ENCODE measurements at regions not wholly inside any gene's neighbourhood (a gene's known extent, or its start where the extent isn't known, plus 50 kb on each side); places are given as distances from the start of the nearest gene placed in this dataset.
A peak's percentile ranks its signal among the peaks of the same experiment; 100 is the strongest.

DNA sequence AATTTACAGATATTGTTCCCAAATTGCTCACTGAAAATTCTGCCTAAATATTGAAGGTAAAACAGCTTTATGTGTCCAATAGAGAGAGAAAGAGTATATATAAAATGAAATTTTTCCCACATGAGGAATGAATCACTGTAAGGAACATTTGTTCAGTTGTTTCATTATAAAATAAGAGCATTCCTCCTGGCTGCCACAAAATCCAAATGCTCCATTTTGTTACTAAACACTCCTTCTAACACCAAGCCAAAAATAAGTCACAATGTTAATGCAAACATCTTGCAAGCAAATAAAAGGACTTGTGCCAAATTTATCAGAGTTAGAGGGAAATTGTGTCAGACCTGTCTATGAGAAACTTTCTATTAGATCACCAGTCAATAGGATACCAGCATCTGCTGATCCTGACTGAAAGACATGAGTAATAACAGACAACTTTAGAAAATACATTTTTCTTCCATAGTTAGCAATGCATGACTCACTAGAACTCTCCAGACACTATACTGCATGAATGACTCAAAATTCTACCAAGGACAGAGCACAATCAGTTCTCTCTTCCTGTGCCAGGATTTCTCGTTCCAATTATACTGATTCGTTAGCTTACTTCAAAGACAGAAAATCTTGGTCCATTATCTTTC, 83.5 kb upstream of the FNDC3A start:
- BruUV-seq (replicated peaks), result no TSS peak
- no peaks in the 10 kb centered on the region for H3K27me3 ChIP-seq (replicated peaks; ENCODE audit: insufficient read depth, low read depth, low read length, poor library complexity)
- H3K4me1 ChIP-seq (ENCODE audit: insufficient read depth, low read length, poor library complexity, severe bottlenecking), result no peaks in the 10 kb centered on the region
- H3K27ac ChIP-seq (ENCODE audit: low read depth, low read length, poor library complexity, severe bottlenecking), result no peak overlapping the region
- H3K9me3 ChIP-seq (ENCODE audit: low read depth, low read length, poor library complexity, severe bottlenecking), result no peaks in the 10 kb centered on the region
- H3K36me3 ChIP-seq (ENCODE audit: insufficient read depth, low read length, poor library complexity, severe bottlenecking), result no peaks in the 10 kb centered on the region
- H3K4me3 ChIP-seq (ENCODE audit: low read depth, low read length, poor library complexity, severe bottlenecking), result no peak overlapping the region
- intact Hi-C loops (cut with micrococcal nuclease; ENCODE audit: unreplicated experiment), result no loop called here
- no peak for TF ChIP-seq EZH2 (IDR thresholded peaks at IDR 0.05; ENCODE audit: borderline replicate concordance, low read depth, low read length, poor library complexity, severe bottlenecking)
- TF ChIP-seq CTCF (conservative IDR thresholded peaks at IDR 0.05; ENCODE audit: low read depth, low read length), result no peak
- ChIA-PET POLR2A (ENCODE audit: low non-redundant PET) (no interaction called here), CTCF (no interaction called here)
- DNase-seq (ENCODE audit: low spot score), result peak; percentile 11

GRCh38 chr13:48892688-48893075, 83.0 kb upstream of the FNDC3A start:
- H3K27me3 ChIP-seq (replicated peaks; ENCODE audit: insufficient read depth, low read depth, low read length, poor library complexity), result no peaks in the 10 kb centered on the region
- no peak overlapping the region for H3K27ac ChIP-seq (ENCODE audit: low read depth, low read length, poor library complexity, severe bottlenecking)
- intact Hi-C loops (cut with micrococcal nuclease; ENCODE audit: unreplicated experiment), result no loop called here
- no peaks in the 10 kb centered on the region for H3K9me3 ChIP-seq (ENCODE audit: low read depth, low read length, poor library complexity, severe bottlenecking)
- no peaks in the 10 kb centered on the region for H3K4me1 ChIP-seq (ENCODE audit: insufficient read depth, low read length, poor library complexity, severe bottlenecking)
- BruUV-seq (replicated peaks), result no TSS peak
- no peak for DNase-seq (ENCODE audit: low spot score)
- no peak overlapping the region for H3K4me3 ChIP-seq (ENCODE audit: low read depth, low read length, poor library complexity, severe bottlenecking)
- POLR2A ChIA-PET (ENCODE audit: low non-redundant PET), result no interaction called here
- no peaks in the 10 kb centered on the region for H3K36me3 ChIP-seq (ENCODE audit: insufficient read depth, low read length, poor library complexity, severe bottlenecking)
- CTCF ChIA-PET, result no interaction called here
- TF ChIP-seq EZH2 (IDR thresholded peaks at IDR 0.05; ENCODE audit: borderline replicate concordance, low read depth, low read length, poor library complexity, severe bottlenecking) (no peak), CTCF (conservative IDR thresholded peaks at IDR 0.05; ENCODE audit: low read depth, low read length) (no peak)

- CTCF ChIA-PET, result no interaction called here
- POLR2A ChIA-PET (ENCODE audit: low non-redundant PET), result no interaction called here
- no peaks in the 10 kb centered on the region for H3K27me3 ChIP-seq (replicated peaks; ENCODE audit: insufficient read depth, low read depth, low read length, poor library complexity)
- no peak for DNase-seq (ENCODE audit: low spot score)
- TF ChIP-seq EZH2 (IDR thresholded peaks at IDR 0.05; ENCODE audit: borderline replicate concordance, low read depth, low read length, poor library complexity, severe bottlenecking) (no peak), CTCF (conservative IDR thresholded peaks at IDR 0.05; ENCODE audit: low read depth, low read length) (no peak)
- H3K4me3 ChIP-seq (ENCODE audit: low read depth, low read length, poor library complexity, severe bottlenecking), result no peak overlapping the region
- no peaks in the 10 kb centered on the region for H3K9me3 ChIP-seq (ENCODE audit: low read depth, low read length, poor library complexity, severe bottlenecking)
- intact Hi-C loops (cut with micrococcal nuclease; ENCODE audit: unreplicated experiment), result no loop called here
- H3K27ac ChIP-seq (ENCODE audit: low read depth, low read length, poor library complexity, severe bottlenecking), result no peak overlapping the region
- no peaks in the 10 kb centered on the region for H3K4me1 ChIP-seq (ENCODE audit: insufficient read depth, low read length, poor library complexity, severe bottlenecking)
- no TSS peak for BruUV-seq (replicated peaks)
- H3K36me3 ChIP-seq (ENCODE audit: insufficient read depth, low read length, poor library complexity, severe bottlenecking), result no peaks in the 10 kb centered on the region
Observed at GRCh38 chr13:48896312-48896711, 79.4 kb upstream of the FNDC3A start.
